Umbilical cord (tissue), 1 donor: ENCODE measurements at regions not wholly inside any gene's neighbourhood (a gene's known extent, or its start where the extent isn't known, plus 50 kb on each side); places are given as distances from the start of the nearest gene placed in this dataset.
"Not testable (repeated sequence)": the region's sequence is repeated elsewhere in the genome, so short reads cannot be mapped to it uniquely, and the experiment has no call there.

Source experiments
- DNase-seq: peaks from one replicate; pipeline ENCODE4 v3.0.0-alpha.2; 2015; ENCODE audit warnings: low spot score

DNA sequence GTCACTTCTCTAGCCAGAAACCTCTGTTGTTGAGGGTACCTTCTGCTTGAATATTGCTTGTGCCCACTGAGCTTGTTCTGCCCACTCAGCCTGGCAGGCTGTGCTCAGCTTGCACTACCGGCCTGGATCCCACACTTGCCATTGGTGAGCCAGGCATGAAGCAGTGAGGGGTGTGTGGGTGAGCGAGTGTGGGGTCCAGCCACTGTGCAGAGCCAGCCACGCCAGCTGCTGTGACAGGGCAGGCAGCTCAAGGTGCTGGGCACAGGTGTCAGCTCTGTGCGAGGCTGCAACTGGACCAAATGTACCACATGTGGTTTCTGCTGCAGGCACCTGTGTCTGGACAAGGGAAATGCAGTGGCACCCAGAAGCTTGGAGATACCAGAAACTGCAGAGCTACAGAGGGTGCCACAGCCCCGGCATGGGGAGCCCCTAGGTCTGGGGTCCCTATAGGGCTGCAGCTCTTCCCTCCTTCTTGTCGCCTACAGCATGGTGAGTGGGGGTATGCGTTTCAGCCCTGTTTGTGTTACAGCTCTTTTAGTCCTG is 305.1 kb upstream of the RIOK2 start:
- no peak for DNase-seq

DNA sequence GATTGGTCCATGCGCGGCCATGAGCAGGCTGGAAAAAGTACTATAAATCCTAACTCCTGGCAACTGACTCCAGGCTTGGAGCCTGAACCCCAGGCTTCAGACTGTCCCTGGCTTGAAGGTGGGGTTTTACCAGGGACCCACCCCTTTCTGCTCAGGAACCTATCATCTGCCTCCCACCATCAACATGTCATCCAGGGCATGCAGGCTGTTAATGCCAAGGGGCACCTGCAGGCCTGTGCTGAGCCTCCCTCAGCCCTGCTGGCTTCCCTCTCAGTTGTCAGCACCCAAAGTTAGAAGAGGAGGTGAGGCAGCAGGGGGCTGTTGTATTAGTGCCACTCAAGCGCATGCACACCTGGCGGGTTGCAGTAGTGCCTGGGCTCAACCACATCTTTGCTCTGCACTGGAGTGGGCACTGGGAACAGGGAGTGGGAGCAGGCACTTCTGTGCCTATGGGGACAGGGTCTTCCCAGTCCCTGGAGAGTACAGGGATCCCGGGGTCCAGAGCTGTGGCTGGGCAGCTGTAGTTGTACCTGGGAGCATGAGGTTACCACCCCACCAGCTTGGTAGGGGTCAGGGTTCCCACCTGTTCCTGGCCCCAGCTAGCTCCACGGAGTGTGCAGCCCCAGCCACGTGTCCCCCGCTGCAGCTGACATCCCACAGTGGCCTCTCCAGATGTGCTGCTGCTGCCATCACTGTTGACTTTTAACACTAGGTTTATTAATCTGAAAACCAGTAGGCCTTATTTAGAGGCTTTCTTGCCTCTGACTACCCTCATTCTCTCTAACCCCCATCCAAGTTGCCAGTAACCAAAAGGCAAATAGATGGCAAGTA is 306.2 kb upstream of the RIOK2 start:
- DNase-seq, result no peak

DNA sequence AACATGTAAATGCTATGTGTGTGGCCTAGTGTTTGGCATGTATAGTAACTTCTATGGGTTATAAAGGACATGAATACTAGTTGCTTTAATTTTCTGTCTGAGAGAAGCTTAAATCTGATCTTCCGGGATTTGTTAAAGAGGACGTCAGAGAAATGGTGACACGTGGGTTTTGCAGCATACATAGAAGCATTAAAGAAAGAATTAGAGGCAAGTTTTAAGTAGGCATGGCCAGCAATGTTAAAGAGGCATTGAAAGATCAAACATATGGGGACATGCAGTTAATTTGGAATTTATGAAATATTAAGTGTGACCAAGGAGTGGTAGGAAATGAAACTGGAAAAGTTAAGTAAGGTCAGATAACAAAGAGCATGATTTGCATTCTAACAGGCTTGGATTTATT is 311.4 kb upstream of the RIOK2 start:
- no peak for DNase-seq

DNA sequence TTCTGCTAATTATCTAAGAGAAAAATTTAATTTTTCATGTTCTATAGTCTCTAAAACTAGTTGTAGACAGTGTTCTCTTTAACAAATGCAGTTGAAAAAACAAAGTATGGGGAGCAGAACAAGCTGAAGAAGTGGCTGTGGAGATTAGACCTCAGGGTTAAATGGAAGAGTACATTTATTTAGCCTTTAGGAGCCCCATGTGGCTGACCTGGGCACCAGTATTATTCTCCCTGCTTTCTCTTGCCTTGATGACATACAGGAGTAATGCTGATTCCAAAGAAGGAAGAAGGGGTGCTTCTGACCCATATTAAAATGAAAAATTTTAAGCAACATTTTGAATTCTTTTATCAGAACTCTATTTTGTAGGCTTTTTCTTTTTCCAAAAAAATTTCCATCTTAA is 312.3 kb upstream of the RIOK2 start:
- DNase-seq, result no peak

DNA sequence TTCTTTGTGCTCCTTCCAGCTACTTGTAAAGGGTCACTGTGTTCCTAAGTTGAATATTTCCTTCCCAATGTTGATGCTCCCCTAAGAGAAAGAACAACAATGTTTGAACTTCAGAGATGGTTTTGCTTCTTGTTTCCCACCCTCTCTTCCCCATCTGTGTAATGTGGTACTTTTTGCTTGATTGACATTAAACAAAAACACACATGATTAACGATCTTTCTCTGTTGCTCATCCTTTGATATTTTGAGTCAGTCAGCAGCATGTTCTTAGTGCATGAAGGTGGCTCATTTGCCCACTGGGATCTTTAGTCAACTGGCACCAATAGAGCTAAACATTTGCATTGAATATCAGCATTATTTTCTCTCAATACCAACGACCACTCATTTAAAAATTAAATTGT is 313.0 kb upstream of the RIOK2 start:
- DNase-seq, result no peak

DNA sequence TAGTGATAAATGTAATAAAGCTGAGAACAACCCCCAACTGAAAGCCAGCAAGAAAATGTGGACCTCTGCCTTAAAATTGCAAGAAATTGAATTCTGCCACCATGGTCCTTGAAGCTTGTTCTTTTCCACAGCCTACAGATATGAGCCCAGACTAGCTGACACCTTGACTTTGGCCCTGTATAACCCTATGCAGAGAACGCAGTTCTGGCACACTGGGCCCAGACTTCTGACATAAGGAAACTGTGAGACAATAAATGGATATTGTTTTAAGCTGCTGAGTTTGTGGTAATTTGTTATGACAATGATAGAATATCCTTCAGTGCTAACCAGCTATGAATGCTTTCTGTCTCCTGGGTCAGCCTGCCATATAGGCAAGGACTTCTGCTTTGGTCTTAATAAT is 315.6 kb upstream of the RIOK2 start:
- no peak for DNase-seq

DNA sequence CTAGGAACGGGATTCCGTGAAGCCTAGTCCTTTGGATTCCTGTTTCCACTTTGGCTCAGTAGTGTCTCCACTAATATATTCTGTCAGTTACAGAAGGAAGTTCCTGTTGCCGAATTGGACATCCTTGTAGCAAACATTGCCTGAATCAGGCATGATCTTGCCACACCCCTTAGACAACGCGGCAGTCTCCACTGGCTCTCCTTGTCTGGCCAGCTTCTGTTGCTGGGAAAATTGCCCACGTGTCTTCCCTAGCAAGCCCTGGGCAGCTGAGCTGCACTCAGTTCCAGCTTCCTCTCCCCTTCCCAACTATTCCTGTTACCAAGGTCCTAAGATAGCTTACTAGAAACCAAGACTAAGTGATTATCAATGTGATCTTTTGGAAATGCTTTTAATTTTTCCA is 316.6 kb upstream of the RIOK2 start:
- no peak for DNase-seq

DNA sequence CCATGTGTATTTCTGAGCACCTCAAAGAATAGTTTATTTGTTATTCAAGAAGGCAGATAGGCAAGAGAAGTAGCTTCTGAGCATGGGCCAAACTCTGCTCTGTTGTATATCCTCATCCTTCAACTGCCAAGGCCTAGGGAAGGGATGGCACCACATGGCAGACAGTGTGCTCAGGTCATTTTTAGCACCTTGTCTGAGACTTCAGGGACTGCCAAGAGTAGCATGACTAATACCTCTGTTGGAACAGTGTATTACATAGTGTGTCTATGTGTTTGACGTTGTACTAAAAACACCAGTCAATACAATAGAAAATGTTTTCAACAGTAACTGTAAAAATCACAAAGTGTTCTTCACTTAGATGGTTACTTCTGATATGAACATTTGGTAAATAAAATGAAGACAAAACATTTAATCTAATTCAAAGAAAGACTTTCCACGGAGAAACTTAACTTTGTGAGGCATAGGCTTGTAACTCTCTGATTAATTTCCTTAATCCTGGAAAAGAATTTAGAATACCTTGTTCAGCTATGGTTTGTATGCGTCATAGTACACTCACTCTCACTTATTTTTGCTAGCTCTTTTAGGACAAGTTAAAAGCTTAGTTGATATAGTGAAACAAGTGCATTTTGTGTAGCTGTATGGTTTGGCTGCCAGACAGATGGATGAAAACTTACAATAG is 318.4 kb upstream of the RIOK2 start:
- DNase-seq, result no peak

DNA sequence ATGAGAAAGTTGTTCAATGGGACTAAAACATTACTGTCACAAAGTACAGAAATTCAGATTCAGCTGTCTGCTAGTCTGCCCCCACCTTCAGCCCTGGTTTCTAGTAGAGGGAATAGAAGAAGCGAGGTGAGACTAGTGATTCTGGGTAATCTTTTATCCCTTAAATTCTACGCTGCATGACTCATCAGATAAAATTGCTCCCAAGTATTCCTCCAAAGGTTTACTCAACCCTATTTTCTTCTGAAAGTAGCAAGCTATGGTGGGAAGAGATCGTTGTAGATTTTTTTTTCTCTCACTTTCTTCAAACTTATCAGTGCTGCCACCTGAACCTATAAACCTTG is 318.9 kb upstream of the RIOK2 start:
- no peak for DNase-seq

DNA sequence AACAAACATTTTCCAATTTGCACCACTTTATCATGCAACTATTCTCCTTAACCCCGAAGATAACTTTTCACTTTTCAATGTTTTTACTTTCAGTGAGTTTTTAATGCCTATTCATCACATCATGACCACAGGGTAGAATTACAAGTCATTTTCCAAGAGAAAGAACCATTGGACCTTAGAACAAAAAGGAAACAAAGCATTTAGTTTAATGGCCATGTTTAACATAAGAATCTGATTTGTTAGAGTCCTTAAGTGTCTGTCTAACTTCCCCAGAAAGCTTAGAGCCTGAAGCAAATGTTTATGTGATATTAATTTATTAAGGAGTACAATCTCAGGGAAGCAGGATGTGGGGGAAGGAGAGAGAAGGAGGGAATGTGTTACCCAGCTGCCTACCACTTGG is 325.8 kb upstream of the RIOK2 start:
- no peak for DNase-seq

DNA sequence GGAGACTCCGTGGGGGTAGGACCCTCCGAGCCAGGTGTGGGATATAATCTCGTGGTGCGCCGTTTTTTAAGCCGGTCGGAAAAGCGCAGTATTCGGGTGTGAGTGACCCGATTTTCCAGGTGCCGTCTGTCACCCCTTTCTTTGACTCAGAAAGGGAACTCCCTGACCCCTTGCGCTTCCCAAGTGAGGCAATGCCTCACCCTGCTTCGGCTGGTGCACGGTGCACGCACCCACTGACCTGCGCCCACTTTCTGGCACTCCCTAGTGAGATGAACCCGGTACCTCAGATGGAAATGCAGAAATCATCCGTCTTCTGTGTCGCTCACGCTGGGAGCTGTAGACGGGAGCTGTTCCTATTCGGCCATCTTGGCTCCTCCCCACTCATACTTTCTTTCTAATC is 336.5 kb upstream of the RIOK2 start:
- not testable (repeated sequence) for DNase-seq

DNA sequence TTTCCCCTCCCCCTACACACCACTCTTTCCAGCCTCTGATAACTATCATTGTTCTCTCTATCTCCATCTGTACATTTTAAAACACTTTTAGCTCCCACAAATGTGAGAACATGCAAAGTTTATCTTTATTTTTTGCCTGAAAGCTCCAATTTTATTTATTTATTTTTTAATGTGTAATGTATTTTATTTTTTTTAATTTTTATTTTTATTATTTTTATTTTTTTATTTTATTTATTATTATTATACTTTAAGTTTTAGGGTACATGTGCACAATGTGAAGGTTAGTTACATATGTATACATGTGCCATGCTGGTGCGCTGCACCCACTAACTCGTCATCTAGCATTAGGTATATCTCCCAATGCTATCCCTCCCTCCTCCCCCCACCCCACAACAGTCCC is 340.3 kb upstream of the RIOK2 start:
- not testable (repeated sequence) for DNase-seq

DNA sequence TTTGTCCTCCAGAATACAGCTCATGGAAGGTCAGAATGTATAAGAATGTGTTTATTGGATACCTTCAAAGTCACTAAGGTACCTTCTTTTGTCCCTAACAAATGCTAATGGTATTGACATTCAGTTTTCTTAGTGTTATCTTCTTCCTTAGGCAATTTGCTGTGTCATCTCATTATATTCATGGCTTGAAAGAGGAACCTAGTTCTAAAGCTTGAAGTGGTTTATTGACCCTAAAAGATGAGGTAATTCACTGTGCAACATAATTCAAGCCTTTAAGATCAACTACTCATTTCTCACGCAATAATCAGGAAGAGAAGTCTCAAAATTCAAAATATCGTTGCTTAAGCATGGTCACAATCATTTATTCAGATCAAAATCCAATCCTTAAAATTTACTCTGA is 342.7 kb upstream of the RIOK2 start:
- DNase-seq, result no peak

DNA sequence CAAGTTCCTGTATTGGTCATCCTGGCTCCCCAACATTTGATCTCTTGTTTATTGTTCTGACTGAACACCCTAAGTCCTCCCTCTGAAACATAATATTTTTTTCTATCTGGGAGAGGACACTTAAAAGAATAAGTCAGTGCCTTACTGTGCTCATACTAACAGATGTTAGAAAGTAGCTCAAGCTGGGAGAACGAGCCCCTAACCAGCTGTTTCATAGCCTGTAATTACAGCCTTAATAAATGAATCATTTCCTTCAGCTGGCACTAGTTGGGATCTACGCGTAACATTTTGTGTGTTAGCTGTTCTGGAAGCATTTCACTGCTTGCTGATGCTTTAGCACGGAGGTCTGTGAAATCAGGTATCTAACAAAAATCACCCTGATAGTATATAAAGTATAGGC is 345.9 kb upstream of the RIOK2 start:
- no peak for DNase-seq

DNA sequence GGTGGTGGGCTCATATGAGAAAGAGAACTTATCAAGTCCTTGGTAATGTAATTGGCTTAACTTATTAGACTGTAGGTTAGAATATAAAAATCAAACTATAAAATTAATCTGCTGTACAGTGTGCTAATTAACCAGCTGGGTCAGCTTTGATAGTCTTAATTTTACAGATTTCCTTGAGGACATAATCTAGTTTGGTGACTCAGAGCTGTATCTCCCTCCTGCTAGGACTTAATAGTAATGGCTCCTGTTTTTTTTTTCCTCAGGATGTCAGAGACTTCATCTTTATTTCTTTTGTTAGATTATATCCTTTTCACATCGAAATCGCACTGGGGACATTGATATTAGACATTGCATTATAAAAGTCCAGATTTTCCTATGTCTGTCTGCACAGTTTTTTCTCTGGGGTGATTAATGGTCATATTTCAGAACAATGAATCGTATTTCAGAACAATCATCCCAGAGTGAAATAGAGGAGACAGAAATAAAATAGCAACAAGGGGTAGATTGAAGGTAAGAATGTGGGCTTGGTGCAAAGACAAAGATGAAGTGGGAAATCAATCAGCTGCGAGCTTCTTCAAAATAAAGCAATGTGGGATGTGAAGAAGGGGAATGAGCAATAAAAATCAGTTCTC is 346.4 kb upstream of the RIOK2 start:
- DNase-seq, result no peak

DNA sequence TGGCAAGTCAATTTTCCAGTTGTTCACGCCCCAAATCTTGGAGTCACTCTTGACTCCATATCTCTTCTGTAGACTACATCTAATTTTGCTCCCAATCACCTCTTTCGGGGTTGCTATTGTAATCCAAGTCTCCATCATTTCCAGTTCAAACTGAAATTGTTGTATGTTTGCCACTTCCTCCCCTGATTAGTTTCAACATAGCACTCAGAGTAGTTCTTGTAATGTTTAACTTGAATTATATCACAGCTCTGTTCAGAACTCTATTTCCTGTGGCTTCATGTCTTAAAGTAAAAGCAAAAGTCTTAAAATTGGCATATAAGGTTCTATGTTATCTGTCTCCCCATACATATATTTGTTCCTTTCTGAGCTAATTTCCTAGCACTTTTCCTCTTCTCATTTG is 348.5 kb upstream of the RIOK2 start:
- DNase-seq, result no peak

DNA sequence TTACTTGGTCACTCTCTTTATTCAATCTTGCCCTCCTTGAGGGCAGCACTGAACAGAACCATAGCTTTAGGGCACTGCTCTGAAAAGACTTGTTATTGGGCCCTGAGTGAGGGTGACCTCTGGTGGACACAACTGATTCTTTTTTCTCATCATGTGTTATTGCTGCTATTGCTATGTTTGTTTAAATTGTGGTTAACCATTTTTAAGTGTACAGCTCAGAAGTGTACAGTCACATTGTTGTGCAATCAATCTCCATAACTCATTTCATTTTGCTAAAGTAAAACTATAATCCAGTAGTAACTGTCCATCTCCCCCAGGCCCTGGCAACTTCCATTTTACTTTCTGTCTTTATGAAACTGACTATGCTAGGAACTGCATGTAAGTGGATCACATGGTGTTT is 351.1 kb upstream of the RIOK2 start:
- DNase-seq, result peak; percentile 39

DNA sequence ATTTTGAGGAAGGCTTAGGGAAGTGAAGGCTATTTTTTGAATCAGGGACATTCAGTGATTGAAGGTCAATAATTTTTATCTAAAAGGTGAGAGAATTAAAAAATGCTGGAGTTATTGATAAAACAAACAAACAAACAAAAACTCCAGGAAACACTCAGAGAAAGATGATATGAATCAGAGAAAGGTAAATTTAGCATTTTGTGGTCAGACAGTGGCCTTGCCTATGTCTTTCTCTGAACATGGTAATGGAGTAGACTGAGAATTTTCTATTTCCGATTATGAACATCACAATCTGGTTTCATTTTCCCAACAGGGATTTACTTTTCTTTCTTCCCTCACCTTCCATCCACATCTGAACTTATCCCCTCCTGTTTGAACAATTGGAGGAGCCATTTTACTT is 353.6 kb upstream of the RIOK2 start:
- no peak for DNase-seq

DNA sequence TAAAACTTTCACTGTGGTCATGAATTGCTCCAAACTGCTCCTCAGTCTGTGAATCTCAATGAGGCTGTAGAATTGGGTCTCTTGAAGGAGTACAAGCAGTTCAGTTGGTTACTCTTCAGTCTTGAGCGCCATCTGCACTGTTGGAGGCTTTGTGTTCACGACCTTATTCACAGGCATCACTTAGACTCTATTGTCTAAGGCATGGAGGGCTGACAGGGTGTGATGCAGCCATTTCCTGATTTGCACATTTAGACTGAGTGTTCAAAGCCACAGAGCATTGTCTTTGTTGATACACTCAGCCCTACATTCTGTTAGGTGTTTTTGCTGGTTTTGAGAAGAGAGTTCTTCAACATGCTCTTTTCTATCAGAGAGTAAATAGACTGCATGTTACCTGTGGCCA is 355.9 kb upstream of the RIOK2 start:
- no peak for DNase-seq

DNA sequence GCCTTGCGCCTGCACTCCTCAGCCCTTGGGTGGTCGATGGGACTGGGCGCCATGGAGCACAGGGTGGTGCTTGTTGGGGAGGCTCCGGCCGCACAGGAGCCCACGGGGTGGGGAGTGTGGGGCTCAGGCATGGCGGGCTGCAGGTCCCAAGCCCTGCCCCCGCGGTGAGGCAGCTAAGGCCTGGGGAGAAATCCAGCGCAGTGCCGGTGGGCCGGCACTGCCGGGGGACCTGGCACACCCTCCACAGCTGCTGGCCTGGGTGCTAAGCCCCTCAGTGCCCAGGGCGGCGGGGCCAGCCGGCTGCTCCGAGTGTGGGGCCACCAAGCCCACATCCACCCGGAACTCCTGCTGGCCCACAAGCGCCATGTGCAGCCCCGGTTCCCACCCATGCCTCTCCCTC is 358.8 kb upstream of the RIOK2 start:
- no peak for DNase-seq

DNA sequence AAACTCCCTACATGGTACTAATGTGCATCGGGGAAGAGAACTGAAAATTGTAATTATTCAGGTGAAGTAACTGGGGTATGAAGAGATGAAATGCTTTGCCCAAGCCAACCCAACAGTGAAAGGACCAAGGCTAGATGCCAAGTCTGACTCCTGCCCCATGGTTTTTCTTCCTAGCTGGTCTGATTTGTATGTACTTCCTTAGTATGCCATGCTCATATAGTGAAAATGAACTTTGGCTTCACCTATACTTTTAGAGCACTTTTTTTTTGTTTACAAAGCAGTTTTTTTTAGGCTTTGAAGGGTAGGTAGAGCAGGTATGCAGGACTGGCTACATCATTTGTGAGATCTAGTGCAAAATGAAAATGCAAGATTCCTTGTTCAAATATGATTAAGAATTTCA is 359.4 kb upstream of the RIOK2 start:
- DNase-seq, result no peak

DNA sequence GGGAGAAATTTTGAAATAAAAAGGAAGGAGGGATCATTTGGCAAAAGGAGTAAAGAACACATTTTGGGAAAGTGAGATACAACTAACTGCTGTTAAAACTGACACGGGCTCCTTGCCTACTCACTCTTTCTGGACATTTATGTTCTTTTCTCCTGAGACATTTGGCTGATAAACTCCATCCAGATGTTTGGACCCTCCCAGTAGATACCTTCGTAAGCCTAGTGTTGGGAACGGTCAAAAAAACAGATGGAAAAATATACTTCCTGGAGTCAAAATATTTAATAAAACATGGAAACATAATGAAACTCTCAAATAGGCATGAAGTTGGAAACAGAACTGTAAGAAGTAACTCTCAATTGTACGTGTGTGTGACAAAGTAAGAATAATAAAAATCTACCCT is 360.1 kb upstream of the RIOK2 start:
- no peak for DNase-seq

DNA sequence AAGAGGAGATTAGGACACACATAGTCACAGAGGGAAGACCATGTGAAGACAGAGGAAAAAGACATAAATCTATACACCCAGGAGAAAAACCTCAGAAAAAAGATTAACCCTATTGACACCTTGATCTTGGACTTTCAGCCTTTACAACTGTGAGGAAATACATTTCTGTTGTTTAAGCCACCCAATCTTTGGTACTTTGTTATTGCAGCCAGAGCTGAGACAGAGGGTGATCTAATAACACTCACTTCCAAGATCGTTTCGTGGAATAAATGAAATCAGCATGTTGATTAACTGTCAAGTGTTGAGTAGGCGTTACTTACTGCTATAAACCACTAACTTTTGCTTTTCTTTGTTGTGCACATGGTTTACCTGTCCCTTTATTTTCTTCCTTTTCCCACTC is 361.2 kb upstream of the RIOK2 start:
- DNase-seq, result no peak
